ENCODE measurements at regions not wholly inside any gene's neighbourhood (a gene's known extent, or its start where the extent isn't known, plus 50 kb on each side); places are given as distances from the start of the nearest gene placed in this dataset.

GRCh38 chr5:30343707-30344106, 849.8 kb upstream of the CDH6 start:
- intact Hi-C loops (cut with micrococcal nuclease): no loop called here
- Mint-ChIP-seq H3K27ac (no peak overlapping the region), H3K4me1 (ENCODE audit: low read depth) (no peaks in the 10 kb centered on the region), H3K9me3 (peaks cover 10% of the 10 kb centered on the region), H3K27me3 (no peaks in the 10 kb centered on the region), H3K4me3 (no peak overlapping the region), H3K36me3 (ENCODE audit: low read depth) (no peaks in the 10 kb centered on the region)
- DNase-seq: no peak
- POLR2A ChIA-PET: no interaction called here
- no peak for TF ChIP-seq CTCF (IDR thresholded peaks at IDR 0.05)
- no peak for ATAC-seq
- CTCF ChIA-PET: no interaction called here

DNA sequence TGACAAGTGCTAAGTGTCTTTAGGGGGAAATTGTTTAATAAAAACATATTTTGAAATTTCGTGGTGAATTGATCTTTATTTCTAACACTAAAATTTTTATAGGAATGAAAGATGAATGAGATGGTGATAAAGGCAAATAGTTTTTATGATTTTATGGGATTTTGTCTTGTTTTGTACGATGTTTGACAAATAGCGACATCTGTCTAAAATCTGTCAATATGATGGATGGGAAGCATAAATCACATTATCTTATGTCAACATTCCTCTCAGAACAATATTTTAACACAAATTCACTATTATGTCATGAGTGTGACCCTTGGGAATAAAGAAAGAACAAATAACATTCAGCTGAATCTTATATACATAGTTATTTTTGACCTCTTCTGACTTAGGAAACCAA, 852.0 kb upstream of the CDH6 start:
- Mint-ChIP-seq H3K9me3 (peaks cover 10% of the 10 kb centered on the region), H3K4me1 (ENCODE audit: low read depth) (no peaks in the 10 kb centered on the region), H3K27me3 (no peaks in the 10 kb centered on the region), H3K27ac (no peak overlapping the region), H3K36me3 (ENCODE audit: low read depth) (no peaks in the 10 kb centered on the region), H3K4me3 (no peak overlapping the region)
- intact Hi-C loops (cut with micrococcal nuclease): no loop called here
- POLR2A ChIA-PET: no interaction called here
- TF ChIP-seq CTCF (IDR thresholded peaks at IDR 0.05): no peak
- no peak for DNase-seq
- ATAC-seq: no peak
- CTCF ChIA-PET: no interaction called here

DNA sequence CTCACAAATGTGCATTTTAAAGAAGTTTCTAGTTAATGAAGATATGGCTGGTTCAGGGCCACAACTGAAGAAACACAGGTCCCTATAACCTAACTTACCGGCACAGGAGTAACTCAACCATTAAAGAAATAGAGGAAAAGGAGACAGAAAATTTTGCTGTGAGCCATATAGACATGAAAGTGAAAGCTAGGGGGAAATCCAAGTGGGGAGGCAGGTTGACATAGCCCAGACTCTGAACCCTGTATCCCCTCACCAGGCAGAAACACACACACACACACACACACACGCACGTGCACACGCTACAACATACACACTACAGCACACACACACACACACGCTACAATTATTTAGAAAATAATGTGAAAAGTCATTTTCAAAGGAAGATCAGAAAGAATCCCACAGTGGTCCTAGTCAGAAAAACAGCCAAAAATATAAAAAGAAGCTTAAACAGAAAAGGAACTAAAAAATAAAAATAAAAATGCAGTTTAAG, 856.4 kb upstream of the CDH6 start:
- CTCF ChIA-PET: no interaction called here
- intact Hi-C loops (cut with micrococcal nuclease): no loop called here
- Mint-ChIP-seq H3K9me3 (peaks cover 5% of the 10 kb centered on the region), H3K4me1 (ENCODE audit: low read depth) (no peaks in the 10 kb centered on the region), H3K27me3 (no peaks in the 10 kb centered on the region), H3K36me3 (ENCODE audit: low read depth) (no peaks in the 10 kb centered on the region), H3K27ac (no peak overlapping the region), H3K4me3 (no peak overlapping the region)
- ATAC-seq (no peak), DNase-seq (no peak)
- no peak for TF ChIP-seq CTCF (IDR thresholded peaks at IDR 0.05)
- POLR2A ChIA-PET: interaction anchor here (0.6 kb wide), 1 partner anchor 1334 kb away, joined by 4 read pairs; no protein-coding TSS in a partner anchor

- POLR2A ChIA-PET: no interaction called here
- H3K9me3 Mint-ChIP-seq: peaks cover 5% of the 10 kb centered on the region
- H3K27ac Mint-ChIP-seq: no peak overlapping the region
- H3K36me3 Mint-ChIP-seq (ENCODE audit: low read depth): no peaks in the 10 kb centered on the region
- no peaks in the 10 kb centered on the region for H3K4me1 Mint-ChIP-seq (ENCODE audit: low read depth)
- H3K4me3 Mint-ChIP-seq: no peak overlapping the region
- CTCF ChIA-PET: no interaction called here
- no peak for DNase-seq
- H3K27me3 Mint-ChIP-seq: no peaks in the 10 kb centered on the region
- TF ChIP-seq CTCF (IDR thresholded peaks at IDR 0.05): no peak
- intact Hi-C loops (cut with micrococcal nuclease): no loop called here
- ATAC-seq: no peak
Observed at GRCh38 chr5:30331534-30331933, 862.0 kb upstream of the CDH6 start.

- Mint-ChIP-seq H3K9me3 (peaks cover 13% of the 10 kb centered on the region), H3K27ac (no peak overlapping the region), H3K4me1 (ENCODE audit: low read depth) (no peaks in the 10 kb centered on the region), H3K27me3 (no peaks in the 10 kb centered on the region), H3K36me3 (ENCODE audit: low read depth) (no peaks in the 10 kb centered on the region), H3K4me3 (no peak overlapping the region)
- ATAC-seq (no peak), DNase-seq (no peak)
- intact Hi-C loops (cut with micrococcal nuclease): no loop called here
- ChIA-PET CTCF (no interaction called here), POLR2A (no interaction called here)
- no peak for TF ChIP-seq CTCF (IDR thresholded peaks at IDR 0.05)
Observed at GRCh38 chr5:30325795-30326194, 867.7 kb upstream of the CDH6 start.
